H1 (cell line): ENCODE measurements at regions not wholly inside any gene's neighbourhood (a gene's known extent, or its start where the extent isn't known, plus 50 kb on each side); places are given as distances from the start of the nearest gene placed in this dataset.

Source experiments
- EGR1 ChIP-seq: IDR thresholded peaks from 2 replicates; pipeline ENCODE4 v1.6.1; 2011; ENCODE audit warnings: low read depth, low read length, borderline replicate concordance
- RBBP5 ChIP-seq: IDR thresholded peaks from 2 replicates; pipeline ENCODE4 v1.7.1; 2012; ENCODE audit warnings: low read depth, mild to moderate bottlenecking, inconsistent platforms, low read length, moderate library complexity, borderline replicate concordance
- SP4 ChIP-seq: IDR thresholded peaks from 2 replicates; pipeline ENCODE4 v1.6.1; 2012; ENCODE audit warnings: low read length, inconsistent platforms
- TBP ChIP-seq: IDR thresholded peaks from 2 replicates; pipeline ENCODE4 v1.6.1; 2011; ENCODE audit warnings: low read depth, low read length, improper control_type of control experiment

- TF ChIP-seq RBBP5, result no peak
- no peak for TF ChIP-seq TBP
- TF ChIP-seq EGR1, result no peak
- no peak for TF ChIP-seq SP4
Measured at GRCh38 chr4:54909961-54910360, 215.4 kb downstream of the KDR start (continued).
